Type B pancreatic cell (in vitro differentiated cells): ENCODE measurements at regions not wholly inside any gene's neighbourhood (a gene's known extent, or its start where the extent isn't known, plus 50 kb on each side); places are given as distances from the start of the nearest gene placed in this dataset.
"Not testable (repeated sequence)": the region's sequence is repeated elsewhere in the genome, so short reads cannot be mapped to it uniquely, and the experiment has no call there.

Experiments used
- DNase-seq: peaks from one replicate; pipeline ENCODE4 v3.0.0; 2021; ENCODE audit warnings: mixed read lengths; ENCODE audit not compliant: unreplicated experiment; ENCODE audit errors: extremely low spot score
- H3K27ac Mint-ChIP-seq: 2 replicates; pipeline ENCODE4 v1.8.0; 2021; ENCODE audit warnings: mild to moderate bottlenecking, mixed read lengths
- H3K27me3 Mint-ChIP-seq: 2 replicates; pipeline ENCODE4 v1.8.0; 2021; ENCODE audit warnings: mixed read lengths
- H3K36me3 Mint-ChIP-seq: 2 replicates; pipeline ENCODE4 v1.8.0; 2021; ENCODE audit warnings: mixed read lengths
- H3K4me1 Mint-ChIP-seq: one replicate; pipeline ENCODE4 v1.8.0; 2021; ENCODE audit warnings: mixed read lengths; ENCODE audit not compliant: unreplicated experiment
- H3K4me3 Mint-ChIP-seq: 2 replicates; pipeline ENCODE4 v1.8.0; 2021; ENCODE audit warnings: mild to moderate bottlenecking, mixed read lengths
- H3K9me3 Mint-ChIP-seq: 2 replicates; pipeline ENCODE4 v1.8.0; 2021; ENCODE audit warnings: mixed read lengths
- TF ChIP-seq, protein P1 (sequence below): fragments of 200-600 bp; sonication (generic); conservative IDR thresholded peaks from 2 replicates; pipeline ENCODE4 v1.5.0; 2021; ENCODE audit warnings: antibody characterized with exemption, mild to moderate bottlenecking

DNA sequence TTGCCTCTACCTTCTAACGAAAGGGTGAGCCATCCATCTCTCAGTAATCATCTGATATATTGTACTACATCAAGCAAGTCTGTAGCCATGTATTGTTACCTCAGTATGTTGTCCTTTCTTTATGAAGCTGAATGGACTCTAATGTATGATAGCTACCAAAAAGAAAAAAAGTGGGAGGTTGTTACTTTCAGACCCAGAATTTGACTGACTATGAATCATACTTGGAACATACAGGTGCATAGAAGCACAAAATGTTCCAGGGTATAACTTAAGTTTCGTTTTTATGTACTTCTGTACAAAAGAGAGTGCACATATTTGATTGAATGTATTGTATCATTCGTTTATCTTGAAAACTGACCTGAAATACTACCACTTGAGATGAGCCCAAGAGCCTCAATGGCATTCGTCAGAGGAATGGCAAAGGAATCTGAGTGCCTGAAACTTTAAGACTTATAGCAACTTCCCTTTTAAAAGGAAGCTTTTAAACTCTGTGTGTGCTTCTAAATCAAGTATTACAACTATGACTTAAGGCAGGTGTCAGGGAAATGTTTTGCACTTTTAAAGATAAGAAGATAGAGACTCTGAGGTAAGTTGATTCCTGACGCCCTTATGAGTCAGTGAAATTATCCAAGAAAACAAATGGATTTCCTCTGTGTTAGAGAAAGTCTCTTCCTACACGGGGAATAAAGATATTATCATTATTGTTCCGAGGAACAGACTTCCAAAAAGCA, 951.5 kb downstream of the GALC start:
- DNase-seq, result no peak
- Mint-ChIP-seq H3K9me3 (peaks cover 5% of the 10 kb centered on the region), H3K27ac (no peak overlapping the region), H3K27me3 (peaks cover 37% of the 10 kb centered on the region), H3K4me1 (no peaks in the 10 kb centered on the region), H3K36me3 (no peaks in the 10 kb centered on the region), H3K4me3 (no peak overlapping the region)
- TF ChIP-seq, protein P1, sequence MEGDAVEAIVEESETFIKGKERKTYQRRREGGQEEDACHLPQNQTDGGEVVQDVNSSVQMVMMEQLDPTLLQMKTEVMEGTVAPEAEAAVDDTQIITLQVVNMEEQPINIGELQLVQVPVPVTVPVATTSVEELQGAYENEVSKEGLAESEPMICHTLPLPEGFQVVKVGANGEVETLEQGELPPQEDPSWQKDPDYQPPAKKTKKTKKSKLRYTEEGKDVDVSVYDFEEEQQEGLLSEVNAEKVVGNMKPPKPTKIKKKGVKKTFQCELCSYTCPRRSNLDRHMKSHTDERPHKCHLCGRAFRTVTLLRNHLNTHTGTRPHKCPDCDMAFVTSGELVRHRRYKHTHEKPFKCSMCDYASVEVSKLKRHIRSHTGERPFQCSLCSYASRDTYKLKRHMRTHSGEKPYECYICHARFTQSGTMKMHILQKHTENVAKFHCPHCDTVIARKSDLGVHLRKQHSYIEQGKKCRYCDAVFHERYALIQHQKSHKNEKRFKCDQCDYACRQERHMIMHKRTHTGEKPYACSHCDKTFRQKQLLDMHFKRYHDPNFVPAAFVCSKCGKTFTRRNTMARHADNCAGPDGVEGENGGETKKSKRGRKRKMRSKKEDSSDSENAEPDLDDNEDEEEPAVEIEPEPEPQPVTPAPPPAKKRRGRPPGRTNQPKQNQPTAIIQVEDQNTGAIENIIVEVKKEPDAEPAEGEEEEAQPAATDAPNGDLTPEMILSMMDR, result no peak

DNA sequence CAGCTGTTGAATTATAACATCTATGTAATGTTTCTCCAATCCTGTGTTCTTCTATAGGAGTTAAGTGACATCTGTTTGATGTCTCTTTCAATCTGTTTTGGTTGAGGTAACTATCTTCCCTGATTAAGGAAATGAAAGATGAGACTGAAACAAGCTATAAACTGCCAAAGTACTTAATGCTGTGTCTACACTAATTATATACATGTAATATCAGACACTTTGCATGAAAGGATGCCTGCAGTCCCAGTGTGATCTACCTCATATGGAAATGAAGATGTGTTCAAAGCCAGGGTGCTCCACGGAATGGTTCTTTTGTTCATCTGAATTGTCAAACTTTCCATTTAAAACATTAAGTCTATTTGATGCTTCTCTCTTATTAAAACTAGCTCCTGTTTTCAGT, 958.3 kb downstream of the GALC start:
- TF ChIP-seq, protein P1, result no peak
- Mint-ChIP-seq H3K9me3 (peaks cover 2% of the 10 kb centered on the region), H3K4me1 (peaks cover 10% of the 10 kb centered on the region), H3K27ac (no peak overlapping the region), H3K4me3 (no peak overlapping the region), H3K27me3 (peaks cover 10% of the 10 kb centered on the region), H3K36me3 (no peaks in the 10 kb centered on the region)
- DNase-seq, result no peak

DNA sequence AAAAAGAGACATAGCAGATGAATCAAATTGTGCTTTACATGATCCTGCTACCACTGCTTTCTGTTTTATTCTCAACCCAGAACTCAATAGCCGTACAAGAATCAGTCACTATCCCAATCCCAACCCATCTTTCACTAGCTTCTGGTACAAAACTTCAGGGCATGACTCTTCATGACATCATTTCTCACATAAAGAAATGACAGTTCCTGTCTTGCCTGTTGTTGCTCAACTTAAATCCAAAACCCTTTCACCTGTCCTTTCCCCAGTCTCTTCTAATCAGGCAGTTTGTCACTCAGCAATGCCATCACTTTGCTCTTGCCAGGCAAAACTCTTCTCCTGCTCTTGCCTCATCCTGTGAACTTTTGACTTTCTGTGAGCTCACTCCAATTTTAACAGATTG, 962.8 kb downstream of the GALC start:
- no peak overlapping the region for H3K4me3 Mint-ChIP-seq
- peaks cover 10% of the 10 kb centered on the region for H3K4me1 Mint-ChIP-seq
- no peaks in the 10 kb centered on the region for H3K36me3 Mint-ChIP-seq
- TF ChIP-seq, protein P1, result no peak
- H3K9me3 Mint-ChIP-seq, result peaks cover 4% of the 10 kb centered on the region
- H3K27ac Mint-ChIP-seq, result no peak overlapping the region
- peaks cover 7% of the 10 kb centered on the region for H3K27me3 Mint-ChIP-seq
- DNase-seq, result no peak

DNA sequence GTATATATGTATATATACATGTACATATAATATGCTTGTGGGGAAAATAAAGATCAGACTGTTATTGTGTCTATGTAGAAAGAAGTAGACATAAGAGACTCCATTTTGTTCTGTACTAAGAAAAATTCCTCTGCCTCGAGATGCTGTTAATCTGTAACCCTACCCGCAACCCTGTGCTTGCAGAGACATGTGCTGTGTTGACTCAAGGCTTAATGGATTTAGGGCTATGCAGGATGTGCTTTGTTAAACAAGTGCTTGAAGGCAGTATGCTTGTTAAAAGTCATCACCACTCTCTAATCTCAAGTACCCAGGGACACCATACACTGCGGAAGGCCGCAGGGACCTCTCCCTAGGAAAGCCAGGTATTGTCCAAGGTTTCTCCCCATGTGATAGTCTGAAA, 972.9 kb downstream of the GALC start:
- H3K27ac Mint-ChIP-seq, H3K4me1 Mint-ChIP-seq, H3K4me3 Mint-ChIP-seq, H3K9me3 Mint-ChIP-seq, H3K36me3 Mint-ChIP-seq, DNase-seq, H3K27me3 Mint-ChIP-seq: not testable (repeated sequence)

DNA sequence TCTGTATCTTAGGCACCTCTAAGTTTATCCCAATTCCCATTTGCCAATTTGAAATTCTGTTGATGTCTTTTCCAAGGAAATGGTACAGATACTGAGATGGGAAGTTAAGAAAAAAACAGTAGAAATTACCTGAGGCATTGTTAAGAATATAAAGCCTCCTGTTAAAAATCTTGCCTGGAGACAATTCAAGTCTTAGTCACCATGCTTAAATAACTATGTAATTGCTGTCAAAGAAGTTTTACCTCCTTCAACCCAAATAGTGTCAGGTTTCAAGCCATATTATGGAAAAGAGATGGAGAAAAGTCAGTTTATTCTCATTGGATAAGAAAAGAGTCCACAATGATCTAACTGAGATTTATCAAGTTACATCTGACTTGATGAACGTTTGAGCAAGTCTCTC, 974.7 kb downstream of the GALC start:
- Mint-ChIP-seq H3K27ac (no peak overlapping the region), H3K4me3 (no peak overlapping the region), H3K9me3 (peaks cover 8% of the 10 kb centered on the region), H3K27me3 (no peaks in the 10 kb centered on the region), H3K4me1 (no peaks in the 10 kb centered on the region), H3K36me3 (no peaks in the 10 kb centered on the region)
- TF ChIP-seq, protein P1, result no peak
- no peak for DNase-seq

DNA sequence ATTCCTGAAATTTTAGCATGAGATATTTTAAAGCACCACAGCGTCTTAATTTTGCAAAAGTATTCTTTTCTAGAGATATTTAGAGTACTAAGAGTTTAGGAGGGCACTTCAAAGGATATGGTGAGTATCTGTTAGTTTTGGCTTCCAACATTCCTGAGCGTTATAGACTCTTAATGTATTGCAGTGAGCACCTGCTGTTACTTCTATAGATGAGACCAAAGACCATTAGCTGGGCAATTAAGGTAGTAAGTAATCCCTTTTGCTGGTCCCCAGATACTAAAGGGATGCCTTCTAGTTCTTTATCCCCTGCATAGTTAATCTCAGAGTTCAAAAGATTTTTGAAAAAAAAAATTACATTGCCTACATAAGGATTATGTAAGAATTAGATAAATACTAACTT, 975.6 kb downstream of the GALC start:
- H3K27ac Mint-ChIP-seq, result no peak overlapping the region
- no peaks in the 10 kb centered on the region for H3K27me3 Mint-ChIP-seq
- no peak overlapping the region for H3K4me3 Mint-ChIP-seq
- no peaks in the 10 kb centered on the region for H3K4me1 Mint-ChIP-seq
- peaks cover 8% of the 10 kb centered on the region for H3K9me3 Mint-ChIP-seq
- no peak for DNase-seq
- no peaks in the 10 kb centered on the region for H3K36me3 Mint-ChIP-seq
- TF ChIP-seq, protein P1, result no peak
